Activated T-cell treated with anti-CD3 and anti-CD28 coated beads, Interleukin-2, amount 50 U/mL, for 24 hours (primary cell): ENCODE measurements at regions not wholly inside any gene's neighbourhood (a gene's known extent, or its start where the extent isn't known, plus 50 kb on each side); places are given as distances from the start of the nearest gene placed in this dataset.

Experiments
- DNase-seq: peaks from one replicate; pipeline ENCODE4 v3.0.0-alpha.2; 2020
- H3K27ac Mint-ChIP-seq: 2 replicates; pipeline ENCODE4 v1.8.0; 2020; ENCODE audit warnings: mild to moderate bottlenecking, mixed read lengths
- H3K27me3 Mint-ChIP-seq: 2 replicates; pipeline ENCODE4 v1.8.0; 2020; ENCODE audit warnings: mixed read lengths
- H3K36me3 Mint-ChIP-seq: 2 replicates; pipeline ENCODE4 v1.8.0; 2020; ENCODE audit warnings: low read depth, mixed read lengths
- H3K4me1 Mint-ChIP-seq: 2 replicates; pipeline ENCODE4 v1.8.0; 2020; ENCODE audit warnings: low read depth, mixed read lengths
- H3K4me3 Mint-ChIP-seq: 2 replicates; pipeline ENCODE4 v1.8.0; 2020; ENCODE audit warnings: mild to moderate bottlenecking, moderate library complexity, mixed read lengths
- H3K9me3 Mint-ChIP-seq: 2 replicates; pipeline ENCODE4 v1.8.0; 2020; ENCODE audit warnings: mixed read lengths

- Mint-ChIP-seq H3K4me3 (no peak overlapping the region), H3K27me3 (peaks cover 38% of the 10 kb centered on the region), H3K4me1 (no peaks in the 10 kb centered on the region), H3K9me3 (no peaks in the 10 kb centered on the region), H3K36me3 (no peaks in the 10 kb centered on the region), H3K27ac (no peak overlapping the region)
- no peak for DNase-seq
Measured at GRCh38 chr6:1257778-1258177, 54.1 kb upstream of the FOXQ1 start.

GRCh38 chr6:1256435-1257008 lies 55.4 kb upstream of the FOXQ1 start:
- Mint-ChIP-seq H3K4me3 (no peak overlapping the region), H3K4me1 (no peaks in the 10 kb centered on the region), H3K27me3 (peaks cover 36% of the 10 kb centered on the region), H3K36me3 (no peaks in the 10 kb centered on the region), H3K9me3 (no peaks in the 10 kb centered on the region), H3K27ac (no peak overlapping the region)
- DNase-seq, result no peak

GRCh38 chr6:1255636-1256365 lies 56.1 kb upstream of the FOXQ1 start:
- Mint-ChIP-seq H3K27ac (no peak overlapping the region), H3K4me3 (no peak overlapping the region), H3K4me1 (no peaks in the 10 kb centered on the region), H3K36me3 (no peaks in the 10 kb centered on the region), H3K27me3 (peaks cover 41% of the 10 kb centered on the region), H3K9me3 (no peaks in the 10 kb centered on the region)
- no peak for DNase-seq

GRCh38 chr6:1254326-1254725 lies 57.6 kb upstream of the FOXQ1 start:
- Mint-ChIP-seq H3K36me3 (no peaks in the 10 kb centered on the region), H3K4me1 (no peaks in the 10 kb centered on the region), H3K27ac (no peak overlapping the region), H3K9me3 (no peaks in the 10 kb centered on the region), H3K27me3 (peaks cover 47% of the 10 kb centered on the region), H3K4me3 (no peak overlapping the region)
- DNase-seq, result no peak

- H3K4me1 Mint-ChIP-seq, result no peaks in the 10 kb centered on the region
- no peak for DNase-seq
- no peak overlapping the region for H3K27ac Mint-ChIP-seq
- peaks cover 52% of the 10 kb centered on the region for H3K27me3 Mint-ChIP-seq
- no peaks in the 10 kb centered on the region for H3K36me3 Mint-ChIP-seq
- H3K4me3 Mint-ChIP-seq, result no peak overlapping the region
- H3K9me3 Mint-ChIP-seq, result no peaks in the 10 kb centered on the region
Measured at GRCh38 chr6:1253816-1254215, 58.1 kb upstream of the FOXQ1 start.

- Mint-ChIP-seq H3K27ac (no peak overlapping the region), H3K9me3 (no peaks in the 10 kb centered on the region), H3K4me1 (no peaks in the 10 kb centered on the region), H3K4me3 (no peak overlapping the region), H3K27me3 (peaks cover 51% of the 10 kb centered on the region), H3K36me3 (no peaks in the 10 kb centered on the region)
- no peak for DNase-seq
Measured at GRCh38 chr6:1251198-1252155, 60.4 kb upstream of the FOXQ1 start.

- H3K27ac Mint-ChIP-seq, result no peak overlapping the region
- H3K4me1 Mint-ChIP-seq, result no peaks in the 10 kb centered on the region
- no peaks in the 10 kb centered on the region for H3K9me3 Mint-ChIP-seq
- H3K4me3 Mint-ChIP-seq, result no peak overlapping the region
- H3K27me3 Mint-ChIP-seq, result peaks cover 47% of the 10 kb centered on the region
- H3K36me3 Mint-ChIP-seq, result no peaks in the 10 kb centered on the region
- no peak for DNase-seq
Measured at GRCh38 chr6:1250489-1251197, 61.3 kb upstream of the FOXQ1 start.

- no peak overlapping the region for H3K4me3 Mint-ChIP-seq
- no peak overlapping the region for H3K27ac Mint-ChIP-seq
- no peak for DNase-seq
- H3K36me3 Mint-ChIP-seq, result no peaks in the 10 kb centered on the region
- H3K9me3 Mint-ChIP-seq, result no peaks in the 10 kb centered on the region
- H3K27me3 Mint-ChIP-seq, result peaks cover 31% of the 10 kb centered on the region
- no peaks in the 10 kb centered on the region for H3K4me1 Mint-ChIP-seq
Measured at GRCh38 chr6:1247894-1248293, 64.0 kb upstream of the FOXQ1 start.

GRCh38 chr6:1247056-1247455 lies 64.8 kb upstream of the FOXQ1 start:
- Mint-ChIP-seq H3K4me1 (no peaks in the 10 kb centered on the region), H3K27me3 (peaks cover 30% of the 10 kb centered on the region), H3K9me3 (no peaks in the 10 kb centered on the region), H3K36me3 (no peaks in the 10 kb centered on the region), H3K4me3 (no peak overlapping the region), H3K27ac (no peak overlapping the region)
- DNase-seq, result no peak

GRCh38 chr6:1244941-1245340 lies 67.0 kb upstream of the FOXQ1 start:
- Mint-ChIP-seq H3K4me1 (no peaks in the 10 kb centered on the region), H3K9me3 (no peaks in the 10 kb centered on the region), H3K27me3 (peaks cover 21% of the 10 kb centered on the region), H3K27ac (no peak overlapping the region), H3K4me3 (no peak overlapping the region), H3K36me3 (no peaks in the 10 kb centered on the region)
- DNase-seq, result no peak

GRCh38 chr6:1244278-1244677 lies 67.6 kb upstream of the FOXQ1 start:
- Mint-ChIP-seq H3K27me3 (peaks cover 16% of the 10 kb centered on the region), H3K4me3 (no peak overlapping the region), H3K27ac (no peak overlapping the region), H3K9me3 (no peaks in the 10 kb centered on the region), H3K4me1 (no peaks in the 10 kb centered on the region), H3K36me3 (no peaks in the 10 kb centered on the region)
- no peak for DNase-seq

GRCh38 chr6:1242446-1242845 lies 69.5 kb upstream of the FOXQ1 start:
- H3K4me3 Mint-ChIP-seq, result no peak overlapping the region
- H3K27me3 Mint-ChIP-seq, result peaks cover 14% of the 10 kb centered on the region
- no peak for DNase-seq
- no peaks in the 10 kb centered on the region for H3K9me3 Mint-ChIP-seq
- H3K27ac Mint-ChIP-seq, result no peak overlapping the region
- no peaks in the 10 kb centered on the region for H3K36me3 Mint-ChIP-seq
- H3K4me1 Mint-ChIP-seq, result no peaks in the 10 kb centered on the region

GRCh38 chr6:1242021-1242420 lies 69.9 kb upstream of the FOXQ1 start:
- H3K4me3 Mint-ChIP-seq, result no peak overlapping the region
- H3K4me1 Mint-ChIP-seq, result no peaks in the 10 kb centered on the region
- DNase-seq, result no peak
- peaks cover 15% of the 10 kb centered on the region for H3K27me3 Mint-ChIP-seq
- H3K9me3 Mint-ChIP-seq, result no peaks in the 10 kb centered on the region
- H3K27ac Mint-ChIP-seq, result no peak overlapping the region
- no peaks in the 10 kb centered on the region for H3K36me3 Mint-ChIP-seq

- Mint-ChIP-seq H3K4me3 (no peak overlapping the region), H3K4me1 (no peaks in the 10 kb centered on the region), H3K36me3 (no peaks in the 10 kb centered on the region), H3K9me3 (no peaks in the 10 kb centered on the region), H3K27ac (no peak overlapping the region), H3K27me3 (peaks cover 15% of the 10 kb centered on the region)
- no peak for DNase-seq
Measured at GRCh38 chr6:1240766-1241318, 71.1 kb upstream of the FOXQ1 start.
